ENCODE measurements at regions not wholly inside any gene's neighbourhood (a gene's known extent, or its start where the extent isn't known, plus 50 kb on each side); places are given as distances from the start of the nearest gene placed in this dataset.

DNA sequence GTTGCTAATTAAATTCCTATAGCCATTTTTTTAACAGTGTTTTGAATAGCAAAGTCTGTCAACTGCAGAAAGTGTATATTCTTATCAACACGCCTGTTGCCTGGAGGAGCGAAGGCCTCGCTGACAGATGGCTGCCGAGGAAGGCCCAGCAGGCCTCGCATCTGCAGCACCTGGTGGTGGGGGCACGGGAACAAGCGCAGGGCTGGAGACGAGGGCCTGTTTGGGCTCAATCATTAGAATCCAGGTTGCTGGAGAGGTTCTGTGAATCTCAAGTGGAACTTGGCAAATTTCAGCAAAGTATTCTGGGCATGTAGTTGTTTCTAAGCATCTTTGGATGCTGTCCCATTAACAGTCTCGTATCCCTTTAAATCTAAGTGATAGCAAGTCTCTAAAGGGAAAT is 66.1 kb upstream of the FAM204A start:
- no peak overlapping the region for H3K4me2 ChIP-seq (ENCODE audit: low read length)
- H3K27ac ChIP-seq (ENCODE audit: low read depth, low read length, poor library complexity, severe bottlenecking) = no peak overlapping the region
- no peak for DNase-seq (ENCODE audit: low spot score)
- TF ChIP-seq EZH2phosphoT487 (IDR thresholded peaks at IDR 0.05; ENCODE audit: borderline replicate concordance, low read depth, low read length) = no peak
- TF ChIP-seq, protein P1, sequence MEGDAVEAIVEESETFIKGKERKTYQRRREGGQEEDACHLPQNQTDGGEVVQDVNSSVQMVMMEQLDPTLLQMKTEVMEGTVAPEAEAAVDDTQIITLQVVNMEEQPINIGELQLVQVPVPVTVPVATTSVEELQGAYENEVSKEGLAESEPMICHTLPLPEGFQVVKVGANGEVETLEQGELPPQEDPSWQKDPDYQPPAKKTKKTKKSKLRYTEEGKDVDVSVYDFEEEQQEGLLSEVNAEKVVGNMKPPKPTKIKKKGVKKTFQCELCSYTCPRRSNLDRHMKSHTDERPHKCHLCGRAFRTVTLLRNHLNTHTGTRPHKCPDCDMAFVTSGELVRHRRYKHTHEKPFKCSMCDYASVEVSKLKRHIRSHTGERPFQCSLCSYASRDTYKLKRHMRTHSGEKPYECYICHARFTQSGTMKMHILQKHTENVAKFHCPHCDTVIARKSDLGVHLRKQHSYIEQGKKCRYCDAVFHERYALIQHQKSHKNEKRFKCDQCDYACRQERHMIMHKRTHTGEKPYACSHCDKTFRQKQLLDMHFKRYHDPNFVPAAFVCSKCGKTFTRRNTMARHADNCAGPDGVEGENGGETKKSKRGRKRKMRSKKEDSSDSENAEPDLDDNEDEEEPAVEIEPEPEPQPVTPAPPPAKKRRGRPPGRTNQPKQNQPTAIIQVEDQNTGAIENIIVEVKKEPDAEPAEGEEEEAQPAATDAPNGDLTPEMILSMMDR (conservative IDR thresholded peaks at IDR 0.05; ENCODE audit: low read length) = no peak
- no peaks in the 10 kb centered on the region for H3K9me3 ChIP-seq (ENCODE audit: low read length)
- intact Hi-C loops (cut with micrococcal nuclease; ENCODE audit: unreplicated experiment) = no loop called here
- no peaks in the 10 kb centered on the region for H3K4me1 ChIP-seq (ENCODE audit: insufficient read depth, low read length, poor library complexity, severe bottlenecking)
- no peak overlapping the region for H2AFZ ChIP-seq (ENCODE audit: low read length)
- H3K9me2 ChIP-seq (ENCODE audit: insufficient read depth, low read length) = no peaks in the 10 kb centered on the region
- BruUV-seq (replicated peaks) = no TSS peak
- H3K4me3 ChIP-seq (ENCODE audit: low read depth, low read length, poor library complexity, severe bottlenecking) = no peak overlapping the region
- no peaks in the 10 kb centered on the region for H4K20me1 ChIP-seq (ENCODE audit: insufficient read depth, low read length)
- ChIA-PET POLR2A (no interaction called here), CTCF (ENCODE audit: unreplicated experiment) (no interaction called here)
- no peaks in the 10 kb centered on the region for H3K36me3 ChIP-seq (ENCODE audit: insufficient read depth, low read length)
- no peaks in the 10 kb centered on the region for H3K79me2 ChIP-seq (ENCODE audit: insufficient read depth, low read depth, low read length)

DNA sequence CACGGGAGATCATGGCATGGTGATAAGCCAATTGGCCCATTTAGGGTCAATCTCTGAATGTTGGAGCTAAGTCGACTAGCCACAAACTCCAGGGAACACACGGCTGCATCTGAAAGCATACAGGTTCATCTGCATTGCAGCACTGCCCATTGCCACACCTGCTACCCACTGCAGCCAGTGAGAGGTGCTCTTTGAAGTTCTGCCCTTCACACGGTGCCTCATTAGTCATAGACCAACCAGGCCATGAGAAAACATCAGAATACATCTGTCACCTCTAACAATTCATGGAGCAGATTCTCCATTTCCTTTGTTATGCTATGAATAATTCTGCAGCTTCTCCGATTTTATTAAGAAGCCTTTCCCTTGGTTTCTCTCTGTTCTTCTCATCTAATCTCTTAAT is 65.7 kb upstream of the FAM204A start:
- no TSS peak for BruUV-seq (replicated peaks)
- Histone ChIP-seq H2AFZ (ENCODE audit: low read length) (no peak overlapping the region), H3K9me3 (ENCODE audit: low read length) (no peaks in the 10 kb centered on the region), H3K27ac (ENCODE audit: low read depth, low read length, poor library complexity, severe bottlenecking) (no peak overlapping the region), H4K20me1 (ENCODE audit: insufficient read depth, low read length) (no peaks in the 10 kb centered on the region), H3K4me2 (ENCODE audit: low read length) (no peak overlapping the region), H3K9me2 (ENCODE audit: insufficient read depth, low read length) (no peaks in the 10 kb centered on the region), H3K36me3 (ENCODE audit: insufficient read depth, low read length) (no peaks in the 10 kb centered on the region), H3K79me2 (ENCODE audit: insufficient read depth, low read depth, low read length) (no peaks in the 10 kb centered on the region), H3K4me3 (ENCODE audit: low read depth, low read length, poor library complexity, severe bottlenecking) (no peak overlapping the region), H3K4me1 (ENCODE audit: insufficient read depth, low read length, poor library complexity, severe bottlenecking) (no peaks in the 10 kb centered on the region)
- CTCF ChIA-PET (ENCODE audit: unreplicated experiment) = no interaction called here
- DNase-seq (ENCODE audit: low spot score) = no peak
- POLR2A ChIA-PET = no interaction called here
- TF ChIP-seq, protein P1 (conservative IDR thresholded peaks at IDR 0.05; ENCODE audit: low read length) = no peak
- TF ChIP-seq EZH2phosphoT487 (IDR thresholded peaks at IDR 0.05; ENCODE audit: borderline replicate concordance, low read depth, low read length) = no peak
- intact Hi-C loops (cut with micrococcal nuclease; ENCODE audit: unreplicated experiment) = no loop called here

DNA sequence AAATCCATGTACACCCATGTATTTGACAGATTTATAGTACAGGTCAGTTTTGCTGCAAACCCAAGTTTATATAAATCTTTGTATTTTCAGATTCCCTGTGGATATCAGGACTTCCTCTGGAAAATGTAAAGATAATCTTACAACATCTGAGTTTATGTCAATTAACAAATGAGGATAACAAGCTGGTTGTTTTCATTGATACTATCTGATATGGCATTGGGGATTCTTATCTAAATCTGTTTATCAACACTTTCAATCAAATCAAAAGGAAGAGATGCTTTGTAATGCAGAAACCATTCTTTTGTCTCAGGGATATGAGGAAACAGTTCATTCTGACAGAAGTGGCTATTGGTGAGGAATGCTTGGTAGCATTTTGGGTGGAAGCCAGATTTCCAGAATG is 64.9 kb upstream of the FAM204A start:
- H3K36me3 ChIP-seq (ENCODE audit: insufficient read depth, low read length) = no peaks in the 10 kb centered on the region
- H3K4me3 ChIP-seq (ENCODE audit: low read depth, low read length, poor library complexity, severe bottlenecking) = no peak overlapping the region
- no peaks in the 10 kb centered on the region for H3K79me2 ChIP-seq (ENCODE audit: insufficient read depth, low read depth, low read length)
- ChIA-PET POLR2A (no interaction called here), CTCF (ENCODE audit: unreplicated experiment) (no interaction called here)
- no peaks in the 10 kb centered on the region for H4K20me1 ChIP-seq (ENCODE audit: insufficient read depth, low read length)
- H3K4me2 ChIP-seq (ENCODE audit: low read length) = no peak overlapping the region
- no TSS peak for BruUV-seq (replicated peaks)
- TF ChIP-seq, protein P1 (conservative IDR thresholded peaks at IDR 0.05; ENCODE audit: low read length) = no peak
- no peak for TF ChIP-seq EZH2phosphoT487 (IDR thresholded peaks at IDR 0.05; ENCODE audit: borderline replicate concordance, low read depth, low read length)
- no peak for DNase-seq (ENCODE audit: low spot score)
- intact Hi-C loops (cut with micrococcal nuclease; ENCODE audit: unreplicated experiment) = no loop called here
- no peak overlapping the region for H2AFZ ChIP-seq (ENCODE audit: low read length)
- no peaks in the 10 kb centered on the region for H3K9me2 ChIP-seq (ENCODE audit: insufficient read depth, low read length)
- H3K4me1 ChIP-seq (ENCODE audit: insufficient read depth, low read length, poor library complexity, severe bottlenecking) = no peaks in the 10 kb centered on the region
- H3K27ac ChIP-seq (ENCODE audit: low read depth, low read length, poor library complexity, severe bottlenecking) = no peak overlapping the region
- no peaks in the 10 kb centered on the region for H3K9me3 ChIP-seq (ENCODE audit: low read length)

Data from OCI-LY7 (cell line).